GM19463 (cell line): ENCODE measurements at regions not wholly inside any gene's neighbourhood (a gene's known extent, or its start where the extent isn't known, plus 50 kb on each side); places are given as distances from the start of the nearest gene placed in this dataset.

ENCODE experiments used
- ATAC-seq: cut with Tn5 transposase; IDR thresholded peaks from one replicate; pipeline ENCODE4 v1.9.1; 2021; ENCODE audit warnings: mild to moderate bottlenecking, moderate library complexity; ENCODE audit not compliant: unreplicated experiment

GRCh38 chr16:82252582-82252981 is 82.6 kb upstream of the MPHOSPH6 start:
- no peak for ATAC-seq

- ATAC-seq: no peak
Measured at GRCh38 chr16:82248677-82249076, 78.7 kb upstream of the MPHOSPH6 start.

GRCh38 chr16:82248012-82248656 is 78.1 kb upstream of the MPHOSPH6 start:
- no peak for ATAC-seq

- no peak for ATAC-seq
Measured at GRCh38 chr16:82242201-82242600, 72.2 kb upstream of the MPHOSPH6 start.

- no peak for ATAC-seq
Measured at GRCh38 chr16:82241469-82242052, 71.5 kb upstream of the MPHOSPH6 start.

- no peak for ATAC-seq
Measured at GRCh38 chr16:82240111-82240510, 70.1 kb upstream of the MPHOSPH6 start.

GRCh38 chr16:82236875-82237274 is 66.9 kb upstream of the MPHOSPH6 start:
- no peak for ATAC-seq

GRCh38 chr16:82236415-82236814 is 66.4 kb upstream of the MPHOSPH6 start:
- peak; percentile 48 for ATAC-seq

- no peak for ATAC-seq
Measured at GRCh38 chr16:82232806-82233205, 62.8 kb upstream of the MPHOSPH6 start.

GRCh38 chr16:82231008-82231787 is 61.2 kb upstream of the MPHOSPH6 start:
- ATAC-seq: no peak

GRCh38 chr16:82229800-82230619 is 60.0 kb upstream of the MPHOSPH6 start:
- no peak for ATAC-seq

- no peak for ATAC-seq
Measured at GRCh38 chr16:82226327-82226726, 56.3 kb upstream of the MPHOSPH6 start.

- no peak for ATAC-seq
Measured at GRCh38 chr16:82224821-82225220, 54.8 kb upstream of the MPHOSPH6 start.

GRCh38 chr16:82220541-82220940 is 50.5 kb upstream of the MPHOSPH6 start:
- no peak for ATAC-seq
